Nephron (organoid): ENCODE measurements at regions not wholly inside any gene's neighbourhood (a gene's known extent, or its start where the extent isn't known, plus 50 kb on each side); places are given as distances from the start of the nearest gene placed in this dataset.
A peak's percentile ranks its signal among the peaks of the same experiment; 100 is the strongest.

ENCODE experiments used
- H3K27ac Mint-ChIP-seq, 3 experiments: 2 replicates each; pipeline ENCODE4 v1.8.0; 2020; ENCODE audit warnings: mixed read lengths in 3 of 3, mild to moderate bottlenecking in 2 of 3, moderate library complexity in 1 of 3
- H3K27me3 Mint-ChIP-seq: 2 replicates; pipeline ENCODE4 v1.8.0; 2021; ENCODE audit warnings: low read depth, mild to moderate bottlenecking, moderate library complexity, mixed read lengths
- H3K36me3 Mint-ChIP-seq: 2 replicates; pipeline ENCODE4 v1.8.0; 2020; ENCODE audit warnings: low read depth, mixed read lengths
- H3K4me1 Mint-ChIP-seq: 2 replicates; pipeline ENCODE4 v1.8.0; 2020; ENCODE audit warnings: mixed read lengths
- H3K4me3 Mint-ChIP-seq, 3 experiments: 2 replicates each; pipeline ENCODE4 v1.8.0; 2020; ENCODE audit warnings: mild to moderate bottlenecking in 3 of 3, mixed read lengths in 3 of 3, moderate library complexity in 2 of 3
- H3K9me3 Mint-ChIP-seq: 2 replicates; pipeline ENCODE4 v1.8.0; 2020; ENCODE audit warnings: mixed read lengths
- CTCF ChIP-seq, 3 experiments: fragments of 200-600 bp; sonication (generic); IDR thresholded peaks; one replicate each; pipeline ENCODE4 v1.5.0; 2021; ENCODE audit warnings: antibody characterized with exemption in 3 of 3; ENCODE audit not compliant: unreplicated experiment in 3 of 3

- Mint-ChIP-seq H3K27ac (peak overlapping the region; percentile 35 to 52 (median 43)), H3K4me3 (no peak overlapping the region), H3K27me3 (peaks cover 5% of the 10 kb centered on the region), H3K9me3 (no peaks in the 10 kb centered on the region), H3K4me1 (peaks cover 19% of the 10 kb centered on the region), H3K36me3 (no peaks in the 10 kb centered on the region)
- TF ChIP-seq CTCF (IDR thresholded peaks at IDR 0.05; ENCODE audit: unreplicated experiment in 3 of 3): no peak
Observed at GRCh38 chr21:15486460-15487195, 243.2 kb upstream of the USP25 start.

- no peak overlapping the region for H3K4me3 Mint-ChIP-seq
- peaks cover 19% of the 10 kb centered on the region for H3K4me1 Mint-ChIP-seq
- H3K36me3 Mint-ChIP-seq: no peaks in the 10 kb centered on the region
- no peak for TF ChIP-seq CTCF (IDR thresholded peaks at IDR 0.05; ENCODE audit: unreplicated experiment in 3 of 3)
- H3K27me3 Mint-ChIP-seq: peaks cover 5% of the 10 kb centered on the region
- H3K27ac Mint-ChIP-seq: peak overlapping the region in 2 of 3 experiments; percentile 43 to 52
- H3K9me3 Mint-ChIP-seq: no peaks in the 10 kb centered on the region
Observed at GRCh38 chr21:15487196-15487550, 242.6 kb upstream of the USP25 start.

- no peaks in the 10 kb centered on the region for H3K36me3 Mint-ChIP-seq
- H3K4me3 Mint-ChIP-seq: no peak overlapping the region
- H3K4me1 Mint-ChIP-seq: peaks cover 14% of the 10 kb centered on the region
- no peak for TF ChIP-seq CTCF (IDR thresholded peaks at IDR 0.05; ENCODE audit: unreplicated experiment in 3 of 3)
- no peaks in the 10 kb centered on the region for H3K9me3 Mint-ChIP-seq
- no peaks in the 10 kb centered on the region for H3K27me3 Mint-ChIP-seq
- no peak overlapping the region for H3K27ac Mint-ChIP-seq
Observed at GRCh38 chr21:15491100-15491499, 238.7 kb upstream of the USP25 start.

GRCh38 chr21:15493646-15494045, 236.1 kb upstream of the USP25 start:
- no peaks in the 10 kb centered on the region for H3K4me1 Mint-ChIP-seq
- no peak for TF ChIP-seq CTCF (IDR thresholded peaks at IDR 0.05; ENCODE audit: unreplicated experiment in 3 of 3)
- no peaks in the 10 kb centered on the region for H3K36me3 Mint-ChIP-seq
- no peaks in the 10 kb centered on the region for H3K9me3 Mint-ChIP-seq
- no peak overlapping the region for H3K4me3 Mint-ChIP-seq
- peak overlapping the region in 1 of 3 experiments; percentile 20 for H3K27ac Mint-ChIP-seq
- no peaks in the 10 kb centered on the region for H3K27me3 Mint-ChIP-seq

- TF ChIP-seq CTCF (IDR thresholded peaks at IDR 0.05; ENCODE audit: unreplicated experiment in 3 of 3): no peak
- Mint-ChIP-seq H3K27ac (no peak overlapping the region), H3K4me3 (no peak overlapping the region), H3K4me1 (no peaks in the 10 kb centered on the region), H3K27me3 (no peaks in the 10 kb centered on the region), H3K9me3 (no peaks in the 10 kb centered on the region), H3K36me3 (no peaks in the 10 kb centered on the region)
Observed at GRCh38 chr21:15494481-15494880, 235.3 kb upstream of the USP25 start.

- no peaks in the 10 kb centered on the region for H3K27me3 Mint-ChIP-seq
- H3K9me3 Mint-ChIP-seq: no peaks in the 10 kb centered on the region
- H3K4me1 Mint-ChIP-seq: peaks cover 7% of the 10 kb centered on the region
- H3K36me3 Mint-ChIP-seq: no peaks in the 10 kb centered on the region
- no peak overlapping the region for H3K27ac Mint-ChIP-seq
- TF ChIP-seq CTCF (IDR thresholded peaks at IDR 0.05; ENCODE audit: unreplicated experiment in 3 of 3): no peak
- no peak overlapping the region for H3K4me3 Mint-ChIP-seq
Observed at GRCh38 chr21:15495965-15496364, 233.8 kb upstream of the USP25 start.
